ENCODE measurements at regions not wholly inside any gene's neighbourhood (a gene's known extent, or its start where the extent isn't known, plus 50 kb on each side); places are given as distances from the start of the nearest gene placed in this dataset.

DNA sequence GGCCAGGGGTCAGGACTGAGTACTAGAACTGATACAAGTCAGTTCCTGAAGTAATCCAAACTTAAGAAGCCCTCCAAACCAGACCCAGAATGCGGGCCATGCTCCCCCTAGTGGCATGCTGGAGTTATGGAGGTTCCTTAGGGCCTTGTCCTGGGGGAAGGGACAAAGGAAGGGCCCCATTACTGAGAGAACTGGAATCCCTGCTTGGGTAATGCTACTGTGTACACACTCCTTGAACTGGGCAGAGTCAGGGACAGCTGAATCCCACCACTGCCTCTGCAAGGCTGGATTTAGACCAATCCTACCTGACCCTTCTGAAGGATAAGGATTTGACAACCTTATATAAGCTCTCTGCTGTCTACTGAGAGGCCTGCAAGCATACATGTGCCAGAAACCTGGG is 97.3 kb upstream of the AKIP1 start:
- TF ChIP-seq, protein P1, sequence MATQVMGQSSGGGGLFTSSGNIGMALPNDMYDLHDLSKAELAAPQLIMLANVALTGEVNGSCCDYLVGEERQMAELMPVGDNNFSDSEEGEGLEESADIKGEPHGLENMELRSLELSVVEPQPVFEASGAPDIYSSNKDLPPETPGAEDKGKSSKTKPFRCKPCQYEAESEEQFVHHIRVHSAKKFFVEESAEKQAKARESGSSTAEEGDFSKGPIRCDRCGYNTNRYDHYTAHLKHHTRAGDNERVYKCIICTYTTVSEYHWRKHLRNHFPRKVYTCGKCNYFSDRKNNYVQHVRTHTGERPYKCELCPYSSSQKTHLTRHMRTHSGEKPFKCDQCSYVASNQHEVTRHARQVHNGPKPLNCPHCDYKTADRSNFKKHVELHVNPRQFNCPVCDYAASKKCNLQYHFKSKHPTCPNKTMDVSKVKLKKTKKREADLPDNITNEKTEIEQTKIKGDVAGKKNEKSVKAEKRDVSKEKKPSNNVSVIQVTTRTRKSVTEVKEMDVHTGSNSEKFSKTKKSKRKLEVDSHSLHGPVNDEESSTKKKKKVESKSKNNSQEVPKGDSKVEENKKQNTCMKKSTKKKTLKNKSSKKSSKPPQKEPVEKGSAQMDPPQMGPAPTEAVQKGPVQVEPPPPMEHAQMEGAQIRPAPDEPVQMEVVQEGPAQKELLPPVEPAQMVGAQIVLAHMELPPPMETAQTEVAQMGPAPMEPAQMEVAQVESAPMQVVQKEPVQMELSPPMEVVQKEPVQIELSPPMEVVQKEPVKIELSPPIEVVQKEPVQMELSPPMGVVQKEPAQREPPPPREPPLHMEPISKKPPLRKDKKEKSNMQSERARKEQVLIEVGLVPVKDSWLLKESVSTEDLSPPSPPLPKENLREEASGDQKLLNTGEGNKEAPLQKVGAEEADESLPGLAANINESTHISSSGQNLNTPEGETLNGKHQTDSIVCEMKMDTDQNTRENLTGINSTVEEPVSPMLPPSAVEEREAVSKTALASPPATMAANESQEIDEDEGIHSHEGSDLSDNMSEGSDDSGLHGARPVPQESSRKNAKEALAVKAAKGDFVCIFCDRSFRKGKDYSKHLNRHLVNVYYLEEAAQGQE (IDR thresholded peaks at IDR 0.05; ENCODE audit: insufficient read depth in 1 of 2, low read depth in 2 of 2, low read length in 2 of 2) = no peak
- TF ChIP-seq POLR2AphosphoS5 (IDR thresholded peaks at IDR 0.05; ENCODE audit: low read depth, low read length) = no peak
- TF ChIP-seq SIN3A (IDR thresholded peaks at IDR 0.05; ENCODE audit: borderline replicate concordance, insufficient read depth, low read length) = no peak
- TF ChIP-seq TAF1 (IDR thresholded peaks at IDR 0.05; ENCODE audit: borderline replicate concordance, insufficient read depth, low read length) = no peak
- no peak for TF ChIP-seq FOXP2 (optimal IDR thresholded peaks at IDR 0.05; ENCODE audit: borderline replicate concordance, extremely low read depth, extremely low read length, insufficient read depth)
